Central memory CD8-positive, alpha-beta T cell (primary cell): ENCODE measurements at regions not wholly inside any gene's neighbourhood (a gene's known extent, or its start where the extent isn't known, plus 50 kb on each side); places are given as distances from the start of the nearest gene placed in this dataset.
"Not testable (repeated sequence)": the region's sequence is repeated elsewhere in the genome, so short reads cannot be mapped to it uniquely, and the experiment has no call there.

ENCODE experiments used
- ATAC-seq: fragments of 150-1000 bp; cut with Tn5 transposase; replicated peaks from 2 replicates; pipeline ENCODE4 v1.10.0; 2022; ENCODE audit warnings: mild to moderate bottlenecking, moderate FRiP score, moderate number of reproducible peaks; ENCODE audit not compliant: poor library complexity, severe bottlenecking; ENCODE audit errors: extremely low read depth
- DNase-seq, 2 donors: peaks; one replicate each; pipeline ENCODE4 v3.0.0; 2021; ENCODE audit warnings: low spot score in 2 of 2
- H3K27ac Mint-ChIP-seq: one replicate; pipeline ENCODE4 v1.8.0; 2022; ENCODE audit warnings: low read depth, mild to moderate bottlenecking, moderate library complexity, mixed read lengths
- H3K27me3 Mint-ChIP-seq: one replicate; pipeline ENCODE4 v1.8.0; 2022; ENCODE audit warnings: mixed read lengths
- H3K36me3 Mint-ChIP-seq: one replicate; pipeline ENCODE4 v1.8.0; 2022; ENCODE audit warnings: mild to moderate bottlenecking, moderate library complexity, mixed read lengths; ENCODE audit not compliant: insufficient read depth
- H3K4me1 Mint-ChIP-seq: one replicate; pipeline ENCODE4 v1.8.0; 2022; ENCODE audit warnings: mixed read lengths
- H3K4me3 Mint-ChIP-seq: one replicate; pipeline ENCODE4 v1.8.0; 2022; ENCODE audit warnings: mild to moderate bottlenecking, moderate library complexity, mixed read lengths
- H3K9me3 Mint-ChIP-seq: one replicate; pipeline ENCODE4 v1.8.0; 2022; ENCODE audit warnings: mixed read lengths

DNA sequence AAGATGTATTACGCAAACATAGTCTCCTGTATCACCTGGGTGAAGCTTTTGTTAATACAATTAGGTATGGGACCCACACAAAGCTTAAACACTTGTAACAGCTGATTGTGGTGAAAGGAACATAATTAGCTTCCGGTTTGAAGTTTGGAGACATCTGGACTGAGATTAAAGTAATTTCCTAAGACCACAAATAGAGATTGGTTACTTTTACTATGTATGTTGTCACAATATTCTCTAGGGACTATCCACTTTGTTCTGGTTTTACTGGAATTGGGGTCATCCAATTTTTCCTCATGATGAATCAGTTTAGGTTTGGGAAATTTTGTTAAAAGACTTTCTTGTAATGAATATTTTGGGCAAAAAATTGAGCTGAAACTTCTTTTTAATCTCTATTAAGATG, 71.8 kb upstream of the SAMSN1 start:
- DNase-seq, result no peak
- H3K27me3 Mint-ChIP-seq, result no peaks in the 10 kb centered on the region
- no peak overlapping the region for H3K4me3 Mint-ChIP-seq
- H3K4me1 Mint-ChIP-seq, result peaks cover 10% of the 10 kb centered on the region
- no peaks in the 10 kb centered on the region for H3K36me3 Mint-ChIP-seq
- H3K9me3 Mint-ChIP-seq, result peaks cover 10% of the 10 kb centered on the region
- no peak for ATAC-seq
- no peak overlapping the region for H3K27ac Mint-ChIP-seq

DNA sequence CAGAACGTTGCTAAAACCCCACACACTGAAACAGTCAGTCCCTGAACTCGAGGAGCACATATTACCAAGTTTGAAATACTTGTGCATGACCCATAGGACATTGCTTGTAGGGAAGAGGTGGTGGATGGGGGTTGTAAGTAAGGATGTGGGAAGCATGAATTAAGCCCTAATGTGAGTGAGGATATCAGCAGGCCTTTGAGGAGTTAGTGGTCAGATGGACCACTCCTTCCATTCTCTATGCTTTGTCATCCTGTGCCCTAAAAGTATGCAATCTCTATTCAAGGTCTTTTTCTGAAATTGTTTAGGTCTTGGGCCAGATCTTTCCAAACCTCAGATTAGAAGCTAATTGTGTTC, 70.9 kb upstream of the SAMSN1 start:
- Mint-ChIP-seq H3K9me3 (peaks cover 10% of the 10 kb centered on the region), H3K36me3 (no peaks in the 10 kb centered on the region), H3K27me3 (no peaks in the 10 kb centered on the region), H3K4me3 (no peak overlapping the region), H3K4me1 (peaks cover 10% of the 10 kb centered on the region), H3K27ac (no peak overlapping the region)
- no peak for DNase-seq
- ATAC-seq, result no peak

DNA sequence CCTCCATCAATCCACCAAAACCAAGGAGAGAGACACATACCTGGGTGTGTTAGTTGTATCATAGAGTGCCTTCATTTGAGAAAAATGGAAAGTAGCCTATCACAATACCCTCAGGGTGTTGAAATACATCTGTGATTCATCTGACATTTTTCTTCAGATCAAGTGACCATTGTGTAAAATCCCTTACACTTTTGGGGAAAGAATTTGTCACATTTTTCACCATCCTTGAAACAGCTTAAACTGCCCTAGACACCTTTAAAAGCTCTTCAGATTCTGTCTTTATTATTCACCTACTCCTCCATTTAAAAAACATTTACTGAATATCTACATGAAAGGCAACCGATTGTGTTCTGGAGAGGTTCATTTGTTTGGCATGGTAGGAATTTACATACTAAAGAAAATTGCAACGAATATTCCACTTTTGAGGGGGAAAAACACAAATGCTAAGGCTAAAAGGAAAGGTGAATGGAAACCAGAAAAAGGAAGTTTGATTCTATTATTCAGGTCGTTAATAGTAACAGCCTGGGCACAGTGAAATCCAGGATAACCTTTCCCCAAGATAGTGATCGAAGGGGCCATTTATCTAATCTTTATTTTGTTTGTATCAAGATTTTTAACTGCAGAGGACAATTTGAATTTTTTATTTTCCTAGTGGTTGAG, 70.4 kb upstream of the SAMSN1 start:
- no peak overlapping the region for H3K27ac Mint-ChIP-seq
- peaks cover 10% of the 10 kb centered on the region for H3K9me3 Mint-ChIP-seq
- H3K36me3 Mint-ChIP-seq, result no peaks in the 10 kb centered on the region
- no peaks in the 10 kb centered on the region for H3K27me3 Mint-ChIP-seq
- ATAC-seq, result no peak
- no peak overlapping the region for H3K4me3 Mint-ChIP-seq
- peaks cover 10% of the 10 kb centered on the region for H3K4me1 Mint-ChIP-seq
- no peak for DNase-seq

DNA sequence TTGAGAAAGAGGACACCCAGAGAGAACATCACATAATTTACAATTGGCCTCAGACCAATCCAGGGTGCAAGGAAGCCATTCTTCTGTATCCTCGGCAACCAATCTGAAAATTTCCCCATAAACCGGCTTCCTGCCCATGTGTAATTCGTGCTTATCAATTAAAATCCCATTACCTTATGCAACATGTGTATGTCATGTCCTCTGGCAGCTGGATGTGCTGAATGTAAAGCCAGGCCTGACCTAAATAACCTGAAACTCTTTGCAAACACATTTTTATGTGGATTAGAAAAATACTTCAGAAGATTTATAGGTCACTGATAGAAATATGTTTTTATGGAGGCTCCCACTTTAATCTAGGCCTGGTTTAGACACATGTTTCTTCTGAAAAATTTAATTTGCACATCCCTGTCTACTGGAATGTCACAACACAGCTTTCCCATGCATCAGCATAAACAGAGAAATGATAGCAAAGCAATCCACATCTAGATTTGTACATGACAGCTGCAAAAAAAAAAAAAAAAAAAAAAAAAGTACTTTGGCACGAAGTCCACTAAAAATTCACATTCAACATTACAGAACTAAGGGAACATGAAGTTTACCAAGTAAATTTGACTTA, 69.4 kb upstream of the SAMSN1 start:
- Mint-ChIP-seq H3K27ac (no peak overlapping the region), H3K4me3 (no peak overlapping the region), H3K27me3 (no peaks in the 10 kb centered on the region), H3K9me3 (peaks cover 10% of the 10 kb centered on the region), H3K36me3 (no peaks in the 10 kb centered on the region), H3K4me1 (peaks cover 15% of the 10 kb centered on the region)
- ATAC-seq (no peak), DNase-seq (no peak)

DNA sequence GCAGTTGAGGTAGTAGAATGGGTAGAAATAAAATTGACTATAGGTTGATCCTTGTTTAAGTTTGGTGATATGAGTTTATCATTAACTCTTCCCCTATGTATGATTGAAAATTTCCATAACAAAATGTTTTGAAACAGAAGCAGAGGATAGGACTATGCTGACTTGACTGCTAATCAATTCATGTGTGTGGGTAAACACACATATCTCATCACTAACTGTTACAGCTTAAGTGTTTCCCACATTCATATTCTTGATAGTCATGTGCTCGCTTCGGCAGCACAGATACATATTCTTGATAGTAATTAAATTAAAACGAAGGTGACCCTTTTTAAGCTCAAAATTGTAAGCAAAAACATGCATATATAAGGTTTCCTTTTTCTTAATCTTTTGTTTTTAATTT, 68.2 kb upstream of the SAMSN1 start:
- no peaks in the 10 kb centered on the region for H3K9me3 Mint-ChIP-seq
- H3K27ac Mint-ChIP-seq, result no peak overlapping the region
- H3K27me3 Mint-ChIP-seq, result no peaks in the 10 kb centered on the region
- H3K4me1 Mint-ChIP-seq, result peaks cover 9% of the 10 kb centered on the region
- no peak for DNase-seq
- no peaks in the 10 kb centered on the region for H3K36me3 Mint-ChIP-seq
- ATAC-seq, result no peak
- no peak overlapping the region for H3K4me3 Mint-ChIP-seq

DNA sequence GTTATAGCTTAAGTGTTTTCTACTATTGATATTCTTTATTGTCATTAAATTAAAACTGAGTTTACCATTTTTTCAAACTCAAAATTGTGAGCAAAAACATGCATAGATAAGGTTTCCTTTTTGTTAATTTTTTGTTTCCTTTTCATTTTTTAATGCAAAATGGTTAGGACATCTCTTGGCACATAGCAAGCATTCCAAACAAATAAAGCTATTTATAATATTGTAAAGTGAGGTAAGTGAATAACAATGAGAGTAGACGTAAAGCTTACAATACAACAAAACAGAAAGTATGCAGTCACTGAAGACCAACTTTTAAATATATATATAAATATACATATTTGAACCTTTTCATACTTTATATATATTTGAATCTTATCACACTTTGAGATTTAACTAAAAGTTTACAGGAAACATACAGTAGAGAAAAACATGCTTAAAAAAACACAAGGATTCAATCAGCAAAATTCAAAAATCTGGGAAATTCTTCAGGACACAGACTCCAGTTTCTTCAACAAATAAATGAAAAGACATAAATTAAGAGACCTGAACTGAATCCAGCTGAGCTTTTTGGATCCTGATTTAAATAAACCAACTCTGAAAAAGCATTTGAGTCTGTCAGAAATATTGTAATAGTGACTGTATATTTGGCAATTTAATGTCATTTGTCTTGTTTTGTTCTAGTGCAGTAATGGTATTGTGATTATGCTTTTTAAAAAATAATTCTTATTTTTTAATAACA, 67.5 kb upstream of the SAMSN1 start:
- H3K9me3 Mint-ChIP-seq, result no peaks in the 10 kb centered on the region
- DNase-seq (no peak), ATAC-seq (no peak)
- H3K4me3 Mint-ChIP-seq, result no peak overlapping the region
- no peaks in the 10 kb centered on the region for H3K27me3 Mint-ChIP-seq
- H3K36me3 Mint-ChIP-seq, result no peaks in the 10 kb centered on the region
- H3K27ac Mint-ChIP-seq, result no peak overlapping the region
- peaks cover 9% of the 10 kb centered on the region for H3K4me1 Mint-ChIP-seq

DNA sequence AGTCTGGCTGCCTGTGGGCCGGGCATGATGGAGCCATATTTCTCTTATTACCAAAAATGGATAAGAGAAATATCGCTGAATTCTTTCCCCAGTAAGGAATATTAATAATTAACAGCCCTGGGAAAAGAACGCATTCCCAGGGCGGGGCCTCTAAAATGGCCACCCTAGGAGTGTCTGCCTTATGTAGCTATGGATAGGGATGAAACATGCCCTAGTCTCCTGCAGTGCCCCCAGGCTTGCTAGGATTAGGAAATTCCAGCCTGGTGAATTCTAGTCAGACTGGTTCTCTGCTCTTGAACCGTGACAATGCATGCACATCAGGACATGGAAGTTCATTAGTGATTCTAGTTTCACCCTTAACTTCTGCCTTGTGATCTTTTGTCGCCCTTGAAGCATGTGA, 64.0 kb upstream of the SAMSN1 start:
- not testable (repeated sequence) for H3K27me3 Mint-ChIP-seq, H3K36me3 Mint-ChIP-seq, DNase-seq, H3K27ac Mint-ChIP-seq, H3K4me1 Mint-ChIP-seq, H3K9me3 Mint-ChIP-seq, ATAC-seq, H3K4me3 Mint-ChIP-seq

DNA sequence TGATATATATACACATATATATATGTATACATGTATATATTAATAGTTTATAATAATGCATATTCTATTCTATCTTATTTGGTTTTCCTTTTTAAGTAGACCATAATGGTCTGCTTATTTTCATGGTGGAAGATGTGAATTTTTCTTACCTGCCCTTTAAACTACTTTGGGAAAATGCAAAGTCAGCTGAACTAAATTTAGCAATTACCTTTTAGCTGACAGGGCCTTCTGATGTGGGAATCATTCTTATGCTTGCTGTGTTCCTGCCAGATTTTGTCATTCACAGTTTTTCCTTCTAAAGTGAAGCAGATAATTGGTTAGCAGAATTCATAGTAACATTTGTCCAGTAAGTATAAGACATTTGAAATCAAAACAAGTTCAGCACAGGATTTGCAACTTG, 63.2 kb upstream of the SAMSN1 start:
- no peaks in the 10 kb centered on the region for H3K36me3 Mint-ChIP-seq
- H3K27me3 Mint-ChIP-seq, result no peaks in the 10 kb centered on the region
- H3K4me3 Mint-ChIP-seq, result no peak overlapping the region
- H3K9me3 Mint-ChIP-seq, result no peaks in the 10 kb centered on the region
- H3K27ac Mint-ChIP-seq, result no peak overlapping the region
- H3K4me1 Mint-ChIP-seq, result peaks cover 9% of the 10 kb centered on the region
- DNase-seq (no peak), ATAC-seq (no peak)

DNA sequence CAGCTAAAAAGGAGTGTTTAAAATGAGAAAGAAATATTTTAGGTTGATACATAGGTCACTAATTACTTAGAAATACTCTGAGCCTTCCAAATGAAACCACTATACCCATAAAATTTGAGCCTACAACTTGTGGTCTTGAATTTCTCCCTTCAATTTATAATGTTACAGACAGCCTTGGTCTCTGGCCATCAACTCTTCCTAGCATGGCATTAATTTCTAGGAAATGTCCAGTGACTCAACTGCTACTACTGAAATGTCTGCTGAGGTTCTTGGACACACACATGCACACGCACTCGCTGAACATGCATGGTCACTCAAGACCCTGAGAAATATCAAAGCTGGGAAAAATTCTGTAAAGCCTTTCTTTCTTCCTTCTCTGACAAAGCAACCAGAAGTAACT, 61.1 kb upstream of the SAMSN1 start:
- ATAC-seq, result no peak
- Mint-ChIP-seq H3K4me1 (peaks cover 22% of the 10 kb centered on the region), H3K9me3 (no peaks in the 10 kb centered on the region), H3K27me3 (no peaks in the 10 kb centered on the region), H3K27ac (no peak overlapping the region), H3K36me3 (no peaks in the 10 kb centered on the region), H3K4me3 (no peak overlapping the region)
- DNase-seq, result no peak

DNA sequence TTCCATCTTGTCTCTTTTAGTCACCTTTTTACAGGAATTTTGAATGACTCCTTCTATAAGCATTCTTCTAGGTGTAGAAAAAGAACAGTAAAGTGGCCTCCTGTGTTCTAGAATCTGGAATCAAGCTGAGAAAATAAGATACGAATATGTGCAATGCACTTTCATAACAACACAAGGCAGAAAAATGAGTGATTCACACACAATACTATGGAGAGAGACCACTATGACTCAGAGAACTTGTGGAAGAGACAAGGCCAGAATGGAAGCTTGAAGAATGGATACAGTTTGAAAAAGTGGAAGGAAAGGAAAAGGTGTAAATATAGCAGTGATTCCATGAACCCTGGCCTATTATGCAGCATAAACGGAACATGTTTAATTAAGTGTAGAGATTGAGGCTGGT, 57.1 kb upstream of the SAMSN1 start:
- H3K36me3 Mint-ChIP-seq, result no peaks in the 10 kb centered on the region
- no peaks in the 10 kb centered on the region for H3K9me3 Mint-ChIP-seq
- no peaks in the 10 kb centered on the region for H3K27me3 Mint-ChIP-seq
- no peak for DNase-seq
- H3K27ac Mint-ChIP-seq, result peak overlapping the region; percentile 16
- peak overlapping the region; percentile 64 for H3K4me3 Mint-ChIP-seq
- ATAC-seq, result no peak
- peaks cover 14% of the 10 kb centered on the region for H3K4me1 Mint-ChIP-seq

DNA sequence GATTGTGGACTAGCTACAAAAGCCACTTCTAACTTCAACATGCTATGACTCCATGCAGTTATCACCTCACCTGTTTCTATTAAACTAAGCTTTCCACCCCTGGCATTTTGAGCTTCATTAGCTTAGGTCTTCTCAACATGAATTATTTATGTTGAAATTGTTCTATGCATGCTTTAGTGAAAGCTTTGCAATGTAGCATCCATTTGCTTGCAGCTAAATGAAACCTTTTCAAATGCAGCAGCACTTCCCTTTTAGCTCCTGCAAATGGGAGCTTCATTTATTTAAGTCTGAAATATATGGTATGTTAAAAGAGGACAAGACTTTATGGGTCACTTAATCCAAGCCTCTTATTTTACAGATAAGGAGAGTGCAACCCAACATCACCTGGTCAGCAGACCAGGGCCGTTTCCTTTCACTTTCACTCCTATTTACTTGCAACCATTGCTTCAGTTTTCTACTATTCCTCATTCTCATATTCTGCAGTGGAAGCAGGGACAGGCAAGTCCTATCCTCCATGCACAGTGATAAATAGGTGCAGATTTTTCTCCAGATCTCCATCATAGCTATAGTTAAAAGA, 56.4 kb upstream of the SAMSN1 start:
- ATAC-seq (no peak), DNase-seq (no peak)
- H3K36me3 Mint-ChIP-seq, result no peaks in the 10 kb centered on the region
- H3K27ac Mint-ChIP-seq, result peak overlapping the region; percentile 16
- H3K4me1 Mint-ChIP-seq, result peaks cover 14% of the 10 kb centered on the region
- H3K9me3 Mint-ChIP-seq, result no peaks in the 10 kb centered on the region
- no peaks in the 10 kb centered on the region for H3K27me3 Mint-ChIP-seq
- peak overlapping the region; percentile 64 for H3K4me3 Mint-ChIP-seq

DNA sequence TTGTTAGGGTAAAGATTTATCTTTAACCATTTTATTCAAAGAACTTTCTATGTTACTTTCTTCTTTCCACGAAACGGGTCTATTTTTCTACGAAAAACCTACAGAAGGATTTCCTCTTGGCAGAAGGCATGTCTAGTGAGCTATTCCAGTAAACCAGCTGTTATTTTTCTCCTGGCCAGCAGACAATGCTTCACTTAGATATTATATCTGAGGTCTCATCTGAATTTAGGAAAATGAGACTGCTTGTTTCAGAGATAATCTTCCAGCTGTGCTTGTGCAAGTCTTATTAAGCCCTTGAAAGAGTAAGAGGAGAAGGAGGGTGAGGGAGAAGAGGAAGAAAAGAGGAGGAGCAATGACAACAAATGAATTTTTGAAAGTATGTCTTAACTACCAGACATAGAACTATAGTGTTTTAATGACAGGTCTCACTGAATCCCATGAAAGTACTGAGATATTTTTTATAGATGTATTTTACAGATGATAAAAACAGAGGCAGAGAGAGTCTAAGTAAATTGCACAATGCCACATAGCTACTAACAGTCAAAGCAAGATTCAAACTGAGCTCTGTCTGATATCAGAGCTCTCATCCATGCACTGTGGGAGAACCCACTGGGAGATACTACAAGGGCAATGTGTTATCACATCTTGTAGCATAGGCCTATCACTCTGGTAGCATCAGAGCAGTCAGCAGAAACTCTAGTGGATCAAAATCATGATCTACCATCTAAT, 54.6 kb upstream of the SAMSN1 start:
- H3K27me3 Mint-ChIP-seq, result no peaks in the 10 kb centered on the region
- ATAC-seq (no peak), DNase-seq (no peak)
- peak overlapping the region; percentile 41 for H3K27ac Mint-ChIP-seq
- no peak overlapping the region for H3K4me3 Mint-ChIP-seq
- H3K9me3 Mint-ChIP-seq, result peaks cover 6% of the 10 kb centered on the region
- H3K36me3 Mint-ChIP-seq, result no peaks in the 10 kb centered on the region
- peaks cover 14% of the 10 kb centered on the region for H3K4me1 Mint-ChIP-seq
